ENCODE measurements at regions not wholly inside any gene's neighbourhood (a gene's known extent, or its start where the extent isn't known, plus 50 kb on each side); places are given as distances from the start of the nearest gene placed in this dataset.

DNA sequence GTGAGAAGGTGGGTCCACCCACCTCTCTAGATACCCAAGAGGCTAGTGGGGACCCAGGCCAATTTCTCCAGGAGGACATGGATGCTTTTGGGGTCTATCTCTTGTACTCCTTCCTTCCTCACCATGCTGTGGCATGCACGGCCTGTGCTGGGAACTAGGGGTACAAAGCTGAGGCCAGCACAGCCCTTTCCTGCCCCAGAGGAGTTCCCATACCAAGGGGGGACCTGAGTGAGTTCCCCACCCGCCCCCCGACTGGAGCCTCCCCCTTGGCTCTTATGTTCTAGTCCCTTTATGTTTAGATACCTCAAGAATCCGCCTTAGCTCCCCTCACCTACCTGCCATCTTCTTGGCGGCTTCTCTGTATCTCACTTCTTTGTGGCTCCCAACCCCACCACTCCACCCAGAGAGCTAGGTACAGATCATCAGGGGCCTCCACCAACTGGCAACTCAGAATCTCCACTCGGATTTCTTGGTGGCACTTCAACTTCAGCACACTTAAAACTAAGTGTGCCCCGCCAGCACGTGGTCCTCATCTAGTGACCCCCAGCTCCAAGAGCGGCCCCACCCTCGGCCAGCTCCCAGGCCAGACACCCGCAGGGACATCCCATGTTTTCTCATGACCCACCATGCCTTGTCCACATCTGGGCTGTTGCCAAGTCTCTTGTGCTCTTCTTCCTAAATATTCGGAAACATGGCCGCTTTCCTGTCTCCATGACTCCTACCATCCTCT lies 115.2 kb upstream of the RTL1 start:
- peak; percentile 50 for DNase-seq (ENCODE audit: insufficient read length, low spot score, missing footprints)
- Histone ChIP-seq H3K4me1 (ENCODE audit: insufficient read depth, low read length) (peaks cover 11% of the 10 kb centered on the region), H3K27ac (ENCODE audit: low read depth, low read length) (no peak overlapping the region), H3K4me3 (ENCODE audit: insufficient read depth, low read length) (no peak overlapping the region), H3K27me3 (ENCODE audit: insufficient read depth, low read length) (no peaks in the 10 kb centered on the region), H2AFZ (ENCODE audit: low read length) (no peak overlapping the region), H3K36me3 (ENCODE audit: insufficient read depth, low read length) (peaks cover 19% of the 10 kb centered on the region), H3K79me2 (ENCODE audit: insufficient read depth, low read length) (peaks cover 39% of the 10 kb centered on the region), H3K9me3 (ENCODE audit: low read depth, low read length) (no peaks in the 10 kb centered on the region), H4K20me1 (ENCODE audit: insufficient read depth, low read length) (peaks cover 34% of the 10 kb centered on the region), H3K4me2 (ENCODE audit: insufficient read depth, low read length) (no peak overlapping the region)
- no peak for TF ChIP-seq CTCF (IDR thresholded peaks at IDR 0.05; ENCODE audit: extremely low read depth, low read depth, low read length)

- peaks cover 40% of the 10 kb centered on the region for H4K20me1 ChIP-seq (ENCODE audit: insufficient read depth, low read length)
- no peak for DNase-seq (ENCODE audit: insufficient read length, low spot score, missing footprints)
These were observed 116.0 kb upstream of the RTL1 start for GRCh38 chr14:101019541-101019940.

GRCh38 chr14:101019990-101020710 lies 116.6 kb upstream of the RTL1 start:
- Histone ChIP-seq H3K36me3 (ENCODE audit: insufficient read depth, low read length) (peaks cover 34% of the 10 kb centered on the region), H2AFZ (ENCODE audit: low read length) (no peak overlapping the region), H3K4me1 (ENCODE audit: insufficient read depth, low read length) (peaks cover 11% of the 10 kb centered on the region), H3K9me3 (ENCODE audit: low read depth, low read length) (no peaks in the 10 kb centered on the region), H3K4me2 (ENCODE audit: insufficient read depth, low read length) (no peak overlapping the region), H3K27me3 (ENCODE audit: insufficient read depth, low read length) (no peaks in the 10 kb centered on the region), H3K27ac (ENCODE audit: low read depth, low read length) (no peak overlapping the region), H3K4me3 (ENCODE audit: insufficient read depth, low read length) (no peak overlapping the region), H4K20me1 (ENCODE audit: insufficient read depth, low read length) (peaks cover 46% of the 10 kb centered on the region), H3K79me2 (ENCODE audit: insufficient read depth, low read length) (peaks cover 50% of the 10 kb centered on the region)
- no peak for TF ChIP-seq CTCF (IDR thresholded peaks at IDR 0.05; ENCODE audit: extremely low read depth, low read depth, low read length)
- DNase-seq (ENCODE audit: insufficient read length, low spot score, missing footprints) = no peak

More at GRCh38 chr14:101019541-101019940, 116.0 kb upstream of the RTL1 start:
- Histone ChIP-seq H3K36me3 (ENCODE audit: insufficient read depth, low read length) (peaks cover 27% of the 10 kb centered on the region), H3K4me3 (ENCODE audit: insufficient read depth, low read length) (no peak overlapping the region), H3K4me1 (ENCODE audit: insufficient read depth, low read length) (peaks cover 11% of the 10 kb centered on the region), H3K9me3 (ENCODE audit: low read depth, low read length) (no peaks in the 10 kb centered on the region), H2AFZ (ENCODE audit: low read length) (no peak overlapping the region), H3K27me3 (ENCODE audit: insufficient read depth, low read length) (no peaks in the 10 kb centered on the region), H3K27ac (ENCODE audit: low read depth, low read length) (no peak overlapping the region), H3K79me2 (ENCODE audit: insufficient read depth, low read length) (peaks cover 48% of the 10 kb centered on the region), H3K4me2 (ENCODE audit: insufficient read depth, low read length) (no peak overlapping the region)
- no peak for TF ChIP-seq CTCF (IDR thresholded peaks at IDR 0.05; ENCODE audit: extremely low read depth, low read depth, low read length)

GRCh38 chr14:101020834-101021370 lies 117.4 kb upstream of the RTL1 start:
- H3K9me3 ChIP-seq (ENCODE audit: low read depth, low read length) = no peaks in the 10 kb centered on the region
- H3K27me3 ChIP-seq (ENCODE audit: insufficient read depth, low read length) = no peaks in the 10 kb centered on the region
- H3K4me1 ChIP-seq (ENCODE audit: insufficient read depth, low read length) = peaks cover 11% of the 10 kb centered on the region
- no peak overlapping the region for H3K4me3 ChIP-seq (ENCODE audit: insufficient read depth, low read length)
- no peak for DNase-seq (ENCODE audit: insufficient read length, low spot score, missing footprints)
- H3K79me2 ChIP-seq (ENCODE audit: insufficient read depth, low read length) = peaks cover 56% of the 10 kb centered on the region
- H3K36me3 ChIP-seq (ENCODE audit: insufficient read depth, low read length) = peaks cover 41% of the 10 kb centered on the region
- H3K27ac ChIP-seq (ENCODE audit: low read depth, low read length) = no peak overlapping the region
- peaks cover 48% of the 10 kb centered on the region for H4K20me1 ChIP-seq (ENCODE audit: insufficient read depth, low read length)
- H2AFZ ChIP-seq (ENCODE audit: low read length) = no peak overlapping the region
- H3K4me2 ChIP-seq (ENCODE audit: insufficient read depth, low read length) = no peak overlapping the region
- no peak for TF ChIP-seq CTCF (IDR thresholded peaks at IDR 0.05; ENCODE audit: extremely low read depth, low read depth, low read length)
